PFSK-1 (cell line): ENCODE measurements at regions not wholly inside any gene's neighbourhood (a gene's known extent, or its start where the extent isn't known, plus 50 kb on each side); places are given as distances from the start of the nearest gene placed in this dataset.

Experiments
- FOXP2 ChIP-seq: optimal IDR thresholded peaks from 2 replicates; pipeline ENCODE3; 2011; ENCODE audit warnings: borderline replicate concordance, control low read depth, inconsistent platforms; ENCODE audit not compliant: insufficient read depth; ENCODE audit errors: extremely low read length, extremely low read depth
- POLR2AphosphoS5 ChIP-seq: IDR thresholded peaks from 2 replicates; pipeline ENCODE4 v1.6.1; 2012; ENCODE audit warnings: low read depth, mild to moderate bottlenecking, control low read depth, low read length, moderate library complexity
- SIN3A ChIP-seq: IDR thresholded peaks from 2 replicates; pipeline ENCODE4 v1.6.1; 2012; ENCODE audit warnings: mild to moderate bottlenecking, low read length, moderate library complexity, borderline replicate concordance; ENCODE audit not compliant: insufficient read depth
- TAF1 ChIP-seq: IDR thresholded peaks from 2 replicates; pipeline ENCODE4 v1.6.1; 2012; ENCODE audit warnings: low read length, control low read depth, borderline replicate concordance; ENCODE audit not compliant: insufficient read depth
- TF ChIP-seq, protein P1 (sequence below), 2 experiments: IDR thresholded peaks; 2 replicates each; pipeline versions ENCODE4 v1.6.1 to v1.8.0; 2011 to 2012; ENCODE audit warnings: low read depth in 2 of 2, low read length in 2 of 2, control low read depth in 1 of 2, inconsistent platforms in 1 of 2, mild to moderate bottlenecking in 1 of 2, moderate library complexity in 1 of 2; ENCODE audit not compliant: insufficient read depth in 1 of 2

DNA sequence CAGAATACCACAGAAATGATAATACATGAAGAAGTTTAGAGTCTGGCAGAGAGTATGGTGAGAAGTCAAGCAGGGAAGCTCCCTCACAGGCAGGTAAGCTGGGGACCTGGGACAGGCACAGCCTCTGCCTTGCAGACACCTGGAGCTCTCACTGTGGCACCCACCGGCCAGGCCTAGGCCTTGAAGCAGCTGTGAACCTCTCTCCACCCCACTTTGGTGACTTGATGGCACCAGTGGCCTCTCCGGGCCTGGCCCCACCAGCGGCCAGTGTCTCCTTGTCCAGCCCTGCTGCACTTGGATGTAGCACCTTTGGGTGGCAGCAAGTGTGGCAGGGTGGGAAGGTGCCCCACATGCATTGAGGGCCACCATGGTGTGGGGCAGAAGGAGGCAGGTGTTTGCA is 330.5 kb downstream of the NPR3 start:
- TF ChIP-seq, protein P1, sequence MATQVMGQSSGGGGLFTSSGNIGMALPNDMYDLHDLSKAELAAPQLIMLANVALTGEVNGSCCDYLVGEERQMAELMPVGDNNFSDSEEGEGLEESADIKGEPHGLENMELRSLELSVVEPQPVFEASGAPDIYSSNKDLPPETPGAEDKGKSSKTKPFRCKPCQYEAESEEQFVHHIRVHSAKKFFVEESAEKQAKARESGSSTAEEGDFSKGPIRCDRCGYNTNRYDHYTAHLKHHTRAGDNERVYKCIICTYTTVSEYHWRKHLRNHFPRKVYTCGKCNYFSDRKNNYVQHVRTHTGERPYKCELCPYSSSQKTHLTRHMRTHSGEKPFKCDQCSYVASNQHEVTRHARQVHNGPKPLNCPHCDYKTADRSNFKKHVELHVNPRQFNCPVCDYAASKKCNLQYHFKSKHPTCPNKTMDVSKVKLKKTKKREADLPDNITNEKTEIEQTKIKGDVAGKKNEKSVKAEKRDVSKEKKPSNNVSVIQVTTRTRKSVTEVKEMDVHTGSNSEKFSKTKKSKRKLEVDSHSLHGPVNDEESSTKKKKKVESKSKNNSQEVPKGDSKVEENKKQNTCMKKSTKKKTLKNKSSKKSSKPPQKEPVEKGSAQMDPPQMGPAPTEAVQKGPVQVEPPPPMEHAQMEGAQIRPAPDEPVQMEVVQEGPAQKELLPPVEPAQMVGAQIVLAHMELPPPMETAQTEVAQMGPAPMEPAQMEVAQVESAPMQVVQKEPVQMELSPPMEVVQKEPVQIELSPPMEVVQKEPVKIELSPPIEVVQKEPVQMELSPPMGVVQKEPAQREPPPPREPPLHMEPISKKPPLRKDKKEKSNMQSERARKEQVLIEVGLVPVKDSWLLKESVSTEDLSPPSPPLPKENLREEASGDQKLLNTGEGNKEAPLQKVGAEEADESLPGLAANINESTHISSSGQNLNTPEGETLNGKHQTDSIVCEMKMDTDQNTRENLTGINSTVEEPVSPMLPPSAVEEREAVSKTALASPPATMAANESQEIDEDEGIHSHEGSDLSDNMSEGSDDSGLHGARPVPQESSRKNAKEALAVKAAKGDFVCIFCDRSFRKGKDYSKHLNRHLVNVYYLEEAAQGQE (IDR thresholded peaks at IDR 0.05; ENCODE audit: insufficient read depth in 1 of 2, low read depth in 2 of 2, low read length in 2 of 2): no peak
- TF ChIP-seq POLR2AphosphoS5 (no peak), TAF1 (no peak), SIN3A (no peak), FOXP2 (no peak)
